HEK293T (cell line): ENCODE measurements at regions not wholly inside any gene's neighbourhood (a gene's known extent, or its start where the extent isn't known, plus 50 kb on each side); places are given as distances from the start of the nearest gene placed in this dataset.

ENCODE experiments used
- CTCF ChIA-PET: fragments of 350-600 bp; formaldehyde crosslinking; extraction: SDS; loops from one replicate; lab custom pipeline; 2021; ENCODE audit warnings: antibody characterized with exemption, inconsistent platforms; lab: Yijun Ruan, JAX
- POLR2A ChIA-PET: fragments of 350-600 bp; formaldehyde crosslinking; extraction: SDS; loops from one replicate; lab custom pipeline; 2020; ENCODE audit warnings: antibody characterized with exemption, inconsistent platforms; lab: Yijun Ruan, JAX
- DNase-seq: peaks from one replicate; pipeline ENCODE4 v3.0.0; 2012; ENCODE audit warnings: mixed read lengths; ENCODE audit errors: extremely low spot score
- ARNT ChIP-seq: fragments of 450-650 bp; IDR thresholded peaks from 2 replicates; pipeline ENCODE4 v1.6.1; 2017; ENCODE audit warnings: mild to moderate bottlenecking
- BHLHE40 ChIP-seq: fragments of 450-650 bp; IDR thresholded peaks from 2 replicates; pipeline ENCODE4 v1.6.1; 2016; ENCODE audit warnings: mild to moderate bottlenecking, moderate library complexity, borderline replicate concordance
- CTBP1 ChIP-seq: fragments of 450-650 bp; IDR thresholded peaks from 2 replicates; pipeline ENCODE4 v1.6.1; 2016; ENCODE audit warnings: borderline replicate concordance
- ELF4 ChIP-seq: fragments of 450-650 bp; IDR thresholded peaks from 2 replicates; pipeline ENCODE4 v1.6.1; 2017; ENCODE audit warnings: antibody characterized with exemption
- FOXA1 ChIP-seq: fragments of 450-650 bp; IDR thresholded peaks from 2 replicates; pipeline ENCODE4 v1.6.1; 2016; ENCODE audit warnings: mild to moderate bottlenecking
- FOXK2 ChIP-seq: fragments of 450-650 bp; IDR thresholded peaks from 2 replicates; pipeline ENCODE4 v1.6.1; 2016; ENCODE audit warnings: mild to moderate bottlenecking
- FOXM1 ChIP-seq: fragments of 450-650 bp; IDR thresholded peaks from 2 replicates; pipeline ENCODE4 v1.6.1; 2017; ENCODE audit warnings: mild to moderate bottlenecking, borderline replicate concordance
- HDGF ChIP-seq: fragments of 450-650 bp; IDR thresholded peaks from 2 replicates; pipeline ENCODE4 v1.6.1; 2017; ENCODE audit warnings: antibody characterized with exemption, borderline replicate concordance
- L3MBTL2 ChIP-seq: fragments of 450-650 bp; conservative IDR thresholded peaks from 2 replicates; pipeline ENCODE4 v1.6.1; 2016; ENCODE audit warnings: mild to moderate bottlenecking
- LEF1 ChIP-seq: fragments of 450-650 bp; IDR thresholded peaks from 2 replicates; pipeline ENCODE4 v1.6.1; 2017; ENCODE audit warnings: mild to moderate bottlenecking, borderline replicate concordance
- NFRKB ChIP-seq: fragments of 450-650 bp; IDR thresholded peaks from 2 replicates; pipeline ENCODE4 v1.6.1; 2016; ENCODE audit warnings: mild to moderate bottlenecking, moderate library complexity
- SP1 ChIP-seq: fragments of 450-650 bp; IDR thresholded peaks from 2 replicates; pipeline ENCODE4 v1.6.1; 2017
- SUZ12 ChIP-seq: fragments of 450-650 bp; IDR thresholded peaks from 2 replicates; pipeline ENCODE4 v1.6.1; 2016; ENCODE audit warnings: mild to moderate bottlenecking
- TARDBP ChIP-seq: fragments of 450-650 bp; IDR thresholded peaks from 2 replicates; pipeline ENCODE4 v1.6.1; 2016
- ZNF384 ChIP-seq: fragments of 450-650 bp; IDR thresholded peaks from 2 replicates; pipeline ENCODE4 v1.6.1; 2016
- TF ChIP-seq, protein P1 (sequence below): fragments of 450-650 bp; IDR thresholded peaks from 2 replicates; pipeline ENCODE4 v1.6.1; 2016

DNA sequence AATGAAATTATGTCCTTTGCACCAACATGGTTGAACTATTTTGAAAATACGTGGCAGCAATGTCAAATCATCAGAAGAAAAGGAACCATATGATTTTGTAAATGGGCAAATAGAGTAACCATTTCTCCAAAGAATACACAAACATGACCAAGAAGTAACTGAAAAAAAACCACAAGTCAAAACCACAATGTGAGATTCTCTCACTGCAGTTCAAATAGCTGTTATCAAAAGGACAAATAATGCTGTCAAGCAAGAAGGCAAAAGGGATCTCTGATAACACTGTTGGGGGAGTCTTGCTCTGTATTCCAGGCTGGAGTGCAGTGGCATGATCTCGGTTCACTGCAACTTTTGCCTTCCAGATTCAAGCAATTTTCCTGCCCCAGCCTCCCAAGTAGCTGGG is 170.7 kb upstream of the XIST start:
- ChIA-PET POLR2A (interaction anchor here (1.6 kb wide), 1 partner anchor 171 kb away, joined by 5 read pairs; the partner anchor contains the start of gene XIST), CTCF (no interaction called here)
- TF ChIP-seq CTBP1 (no peak), ZNF384 (no peak), FOXM1 (no peak), TARDBP (no peak), ELF4 (no peak), L3MBTL2 (no peak)
- no peak for DNase-seq

DNA sequence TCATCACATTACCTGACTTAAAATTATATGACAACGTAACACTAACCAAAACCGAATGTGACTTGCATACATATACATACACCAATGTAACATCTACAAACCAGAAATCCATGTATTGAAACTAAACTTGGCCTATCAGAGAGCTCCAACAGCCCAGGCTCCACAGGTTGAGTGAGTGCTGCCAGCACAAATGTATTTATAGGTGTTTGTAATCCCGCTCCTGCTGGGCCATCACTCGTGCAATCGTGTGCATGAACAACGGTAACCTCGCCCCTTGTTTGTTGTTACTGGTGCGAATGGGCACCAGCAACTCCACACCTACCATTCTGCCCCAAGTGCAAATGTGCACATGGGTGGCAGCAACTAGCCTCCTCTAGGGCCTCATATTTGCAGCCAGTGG is 165.7 kb upstream of the XIST start:
- POLR2A ChIA-PET: no interaction called here
- no peak for TF ChIP-seq BHLHE40
- TF ChIP-seq L3MBTL2: no peak
- TF ChIP-seq SP1: no peak
- no peak for TF ChIP-seq ELF4
- TF ChIP-seq, protein P1, sequence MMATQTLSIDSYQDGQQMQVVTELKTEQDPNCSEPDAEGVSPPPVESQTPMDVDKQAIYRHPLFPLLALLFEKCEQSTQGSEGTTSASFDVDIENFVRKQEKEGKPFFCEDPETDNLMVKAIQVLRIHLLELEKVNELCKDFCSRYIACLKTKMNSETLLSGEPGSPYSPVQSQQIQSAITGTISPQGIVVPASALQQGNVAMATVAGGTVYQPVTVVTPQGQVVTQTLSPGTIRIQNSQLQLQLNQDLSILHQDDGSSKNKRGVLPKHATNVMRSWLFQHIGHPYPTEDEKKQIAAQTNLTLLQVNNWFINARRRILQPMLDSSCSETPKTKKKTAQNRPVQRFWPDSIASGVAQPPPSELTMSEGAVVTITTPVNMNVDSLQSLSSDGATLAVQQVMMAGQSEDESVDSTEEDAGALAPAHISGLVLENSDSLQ: no peak
- no peak for TF ChIP-seq ZNF384
- no peak for TF ChIP-seq CTBP1
- TF ChIP-seq FOXM1: no peak
- CTCF ChIA-PET: no interaction called here
- no peak for DNase-seq

DNA sequence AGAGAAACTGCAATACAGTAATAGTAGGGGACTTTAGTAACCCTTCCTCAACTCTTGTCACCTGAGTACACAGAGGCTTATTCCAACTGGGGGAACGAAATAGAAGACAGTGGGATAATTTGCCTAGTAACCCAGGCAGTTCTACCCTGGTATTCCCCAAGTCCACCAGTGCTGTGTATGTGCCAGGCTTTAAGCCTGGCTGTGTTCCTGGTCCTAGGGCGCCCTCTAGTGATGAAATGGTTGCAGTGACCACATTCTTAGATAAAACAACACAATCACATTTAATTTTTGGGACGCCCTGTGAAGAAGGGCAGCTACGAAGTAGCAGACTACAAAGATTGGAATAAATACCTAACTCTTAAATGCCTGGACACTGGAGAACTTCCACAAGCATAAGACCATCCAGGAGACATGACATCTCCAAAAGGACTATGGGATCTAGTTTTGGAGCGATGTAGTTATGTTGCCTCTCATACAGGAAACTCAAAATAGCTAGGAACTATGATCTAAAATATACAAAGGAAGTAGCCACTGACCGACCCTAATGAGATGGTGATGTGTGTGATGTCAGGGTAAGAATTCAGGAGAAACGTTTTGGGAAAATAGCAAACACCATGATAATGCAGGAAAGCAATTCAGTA is 163.0 kb upstream of the XIST start:
- ChIA-PET POLR2A (interaction anchor here (1.9 kb wide), 1 partner anchor 163 kb away, joined by 7 read pairs; the partner anchor contains the start of gene XIST), CTCF (interaction anchor here (0.6 to 2.3 kb wide), 7 partner anchors 30 to 721 kb away, joined by 3 to 9 read pairs (median 4); no protein-coding TSS in a partner anchor)
- peak; percentile 84 for DNase-seq
- TF ChIP-seq, protein P1: no peak
- TF ChIP-seq FOXM1 (no peak), BHLHE40 (no peak), TARDBP (no peak), ARNT (no peak), HDGF (no peak), FOXA1 (no peak), LEF1 (no peak), NFRKB (no peak), SP1 (no peak), SUZ12 (no peak), CTBP1 (no peak), ELF4 (no peak)

DNA sequence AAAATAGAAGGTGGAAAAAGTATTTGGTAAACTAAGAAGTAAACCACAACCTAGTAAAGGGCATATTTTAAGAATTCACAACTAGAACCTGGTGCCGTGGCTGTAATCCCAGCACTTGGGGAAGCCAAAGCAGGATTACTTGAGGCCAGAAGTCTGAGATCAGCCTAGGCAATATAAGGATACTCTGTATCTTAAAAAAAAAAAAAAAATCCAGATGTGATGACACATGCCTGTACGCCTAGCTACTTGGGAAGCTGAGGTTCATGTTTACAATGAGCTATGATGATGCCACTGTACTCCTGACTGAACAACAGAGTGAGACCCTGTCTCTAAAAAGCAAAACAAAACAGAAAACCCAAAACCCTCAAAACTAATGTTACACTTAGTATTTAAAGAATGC is 156.5 kb upstream of the XIST start:
- CTCF ChIA-PET: no interaction called here
- POLR2A ChIA-PET: interaction anchor here (0.6 kb wide), 1 partner anchor 63 kb away, joined by 5 read pairs; no protein-coding TSS in a partner anchor
- 0 out of 2 replicates have a peak, but pooled peaks have one; percentile 31 for TF ChIP-seq ZNF384
- no peak for TF ChIP-seq FOXA1
- no peak for DNase-seq

DNA sequence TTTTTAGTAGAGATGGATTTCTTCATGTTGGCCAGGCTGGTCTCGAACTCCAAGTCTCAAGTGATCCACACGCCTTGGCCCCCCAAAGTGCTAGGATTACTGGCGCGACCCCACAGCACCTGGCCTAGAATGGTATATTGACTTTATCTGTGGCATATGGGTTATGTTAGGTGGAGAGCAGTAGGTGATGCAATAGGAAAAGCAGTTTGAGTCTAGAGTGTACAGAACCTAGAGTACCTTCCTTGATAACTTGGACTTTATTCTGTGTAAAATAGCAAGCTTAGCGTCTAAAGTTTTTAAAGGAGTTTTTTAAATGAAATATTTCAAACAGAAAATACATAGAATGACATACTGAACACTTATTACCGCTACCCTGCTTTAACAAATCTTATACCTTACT is 139.5 kb upstream of the XIST start:
- POLR2A ChIA-PET: no interaction called here
- TF ChIP-seq ELF4: no peak
- CTCF ChIA-PET: no interaction called here
- DNase-seq: no peak

DNA sequence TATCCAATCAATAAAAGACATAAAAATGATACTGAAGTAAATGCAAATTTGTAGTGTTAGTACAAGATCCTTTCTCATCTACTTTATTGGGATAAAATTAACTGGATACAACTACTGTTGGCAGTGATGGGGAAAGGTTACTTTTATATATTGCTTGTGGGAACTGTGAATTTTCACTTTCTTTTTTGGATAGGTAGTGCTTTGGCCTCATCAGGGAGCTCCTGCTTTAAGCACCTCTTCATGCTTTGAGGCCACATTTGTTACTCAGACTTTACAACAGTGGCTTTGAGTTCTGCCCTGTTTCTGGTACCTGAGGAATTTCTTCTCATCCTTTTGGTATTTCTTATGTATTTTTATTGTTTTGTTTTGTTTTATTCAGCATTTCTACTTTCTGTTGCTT is 134.7 kb upstream of the XIST start:
- ChIA-PET POLR2A (no interaction called here), CTCF (no interaction called here)
- DNase-seq: no peak
- TF ChIP-seq FOXM1: no peak
- TF ChIP-seq HDGF: no peak
- TF ChIP-seq, protein P1: no peak
- TF ChIP-seq ZNF384: no peak
- TF ChIP-seq FOXA1: no peak
- no peak for TF ChIP-seq SUZ12

DNA sequence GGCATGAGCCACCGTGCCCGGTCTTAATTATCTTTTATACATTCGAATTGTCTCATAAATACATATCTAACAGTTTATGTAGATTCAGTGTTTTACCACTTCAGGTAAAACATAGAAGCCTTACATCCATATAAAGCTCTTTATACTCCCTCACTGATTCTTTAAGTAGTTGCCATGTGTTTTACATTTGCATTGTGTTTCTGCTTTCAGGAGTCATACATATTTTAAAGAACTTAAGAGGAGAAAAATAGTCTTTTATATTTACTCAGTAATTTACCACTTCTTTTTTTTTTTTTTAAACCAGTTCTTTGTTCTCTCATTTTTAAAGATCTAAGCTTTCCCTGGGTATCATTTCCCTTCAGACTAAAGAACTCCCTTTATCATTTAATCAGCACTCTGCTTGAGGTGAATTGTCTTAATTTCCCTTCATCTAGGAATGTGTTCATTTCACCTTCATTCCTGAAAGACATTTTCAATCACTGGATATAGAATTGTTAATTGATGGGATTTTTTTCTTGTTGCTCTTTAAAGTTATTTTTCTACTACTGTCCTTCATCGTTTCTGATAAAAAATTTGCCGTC is 127.1 kb upstream of the XIST start:
- ChIA-PET POLR2A (no interaction called here), CTCF (interaction anchor here (0.6 to 0.7 kb wide), 2 partner anchors 16 to 398 kb away, joined by 3 to 4 read pairs; no protein-coding TSS in a partner anchor)
- DNase-seq: no peak
- no peak for TF ChIP-seq NFRKB
- TF ChIP-seq TARDBP: no peak
- no peak for TF ChIP-seq ELF4
- no peak for TF ChIP-seq SUZ12
- no peak for TF ChIP-seq CTBP1
- TF ChIP-seq FOXA1: no peak
- TF ChIP-seq LEF1: no peak
- no peak for TF ChIP-seq L3MBTL2
- TF ChIP-seq FOXK2: no peak
- TF ChIP-seq ARNT: no peak
- TF ChIP-seq SP1: no peak
- TF ChIP-seq, protein P1: no peak
- TF ChIP-seq FOXM1: no peak
- no peak for TF ChIP-seq ZNF384
- TF ChIP-seq BHLHE40: no peak
- TF ChIP-seq HDGF: no peak
